Activated CD8-positive, alpha-beta memory T cell treated with anti-CD3 and anti-CD28 coated beads, Interleukin-2, amount 10 ng/mL, durations not matched to agents 7 days and 5 days (primary cell): ENCODE measurements at regions not wholly inside any gene's neighbourhood (a gene's known extent, or its start where the extent isn't known, plus 50 kb on each side); places are given as distances from the start of the nearest gene placed in this dataset.
"Not testable (repeated sequence)": the region's sequence is repeated elsewhere in the genome, so short reads cannot be mapped to it uniquely, and the experiment has no call there.

Source experiments
- ATAC-seq: fragments of 150-1000 bp; cut with Tn5 transposase; one replicate; pipeline ENCODE4 v1.10.0; 2021; ENCODE audit warnings: moderate library complexity
- CTCF ChIA-PET: fragments of 350-600 bp; sonication (Branson Sonifier 250); formaldehyde crosslinking; loops from one replicate; lab custom pipeline; 2021; ENCODE audit warnings: antibody characterized with exemption; lab: Charles Lee
- DNase-seq: peaks from one replicate; pipeline ENCODE4 v3.0.0-alpha.2; 2020
- H3K27ac Mint-ChIP-seq: one replicate; pipeline ENCODE4 v1.8.0; 2021; ENCODE audit warnings: mild to moderate bottlenecking, mixed read lengths
- H3K27me3 Mint-ChIP-seq: one replicate; pipeline ENCODE4 v1.8.0; 2021; ENCODE audit warnings: mixed read lengths
- H3K36me3 Mint-ChIP-seq: one replicate; pipeline ENCODE4 v1.8.0; 2021; ENCODE audit warnings: mild to moderate bottlenecking, mixed read lengths
- H3K4me1 Mint-ChIP-seq: one replicate; pipeline ENCODE4 v1.8.0; 2021; ENCODE audit warnings: mixed read lengths
- H3K4me3 Mint-ChIP-seq: one replicate; pipeline ENCODE4 v1.8.0; 2021; ENCODE audit warnings: mild to moderate bottlenecking, moderate library complexity, mixed read lengths
- H3K9me3 Mint-ChIP-seq: one replicate; pipeline ENCODE4 v1.8.0; 2022; ENCODE audit warnings: low read depth, mixed read lengths

- H3K27ac Mint-ChIP-seq, H3K9me3 Mint-ChIP-seq, H3K4me3 Mint-ChIP-seq, CTCF ChIA-PET, H3K27me3 Mint-ChIP-seq, DNase-seq, H3K36me3 Mint-ChIP-seq, ATAC-seq: not testable (repeated sequence)
- peaks cover 35% of the 10 kb centered on the region for H3K4me1 Mint-ChIP-seq
Measured at GRCh38 chr10:46095943-46096342, 49.9 kb upstream of the MSMB start.

GRCh38 chr10:46096446-46096845 is 50.4 kb upstream of the MSMB start:
- Mint-ChIP-seq H3K9me3 (no peaks in the 10 kb centered on the region), H3K27ac (peak overlapping the region; percentile 86), H3K27me3 (peaks cover 2% of the 10 kb centered on the region), H3K36me3 (no peaks in the 10 kb centered on the region), H3K4me1 (peaks cover 31% of the 10 kb centered on the region), H3K4me3 (no peak overlapping the region)
- ATAC-seq, result no peak
- CTCF ChIA-PET, result no interaction called here
- no peak for DNase-seq

- no peaks in the 10 kb centered on the region for H3K36me3 Mint-ChIP-seq
- peaks cover 3% of the 10 kb centered on the region for H3K27me3 Mint-ChIP-seq
- DNase-seq, result no peak
- no peak overlapping the region for H3K4me3 Mint-ChIP-seq
- peaks cover 28% of the 10 kb centered on the region for H3K4me1 Mint-ChIP-seq
- H3K9me3 Mint-ChIP-seq, result no peaks in the 10 kb centered on the region
- peak overlapping the region; percentile 86 for H3K27ac Mint-ChIP-seq
- ATAC-seq, result peak; percentile 50
- CTCF ChIA-PET, result no interaction called here
Measured at GRCh38 chr10:46096909-46097575, 51.0 kb upstream of the MSMB start.

- CTCF ChIA-PET, result no interaction called here
- H3K4me1 Mint-ChIP-seq, result peaks cover 28% of the 10 kb centered on the region
- no peaks in the 10 kb centered on the region for H3K9me3 Mint-ChIP-seq
- H3K27ac Mint-ChIP-seq, result peak overlapping the region; percentile 86
- ATAC-seq (no peak), DNase-seq (no peak)
- no peak overlapping the region for H3K4me3 Mint-ChIP-seq
- no peaks in the 10 kb centered on the region for H3K36me3 Mint-ChIP-seq
- peaks cover 3% of the 10 kb centered on the region for H3K27me3 Mint-ChIP-seq
Measured at GRCh38 chr10:46097576-46098317, 51.7 kb upstream of the MSMB start.

GRCh38 chr10:46098386-46098785 is 52.3 kb upstream of the MSMB start:
- peaks cover 28% of the 10 kb centered on the region for H3K4me1 Mint-ChIP-seq
- no peak overlapping the region for H3K27ac Mint-ChIP-seq
- no peak overlapping the region for H3K4me3 Mint-ChIP-seq
- DNase-seq (no peak), ATAC-seq (no peak)
- H3K36me3 Mint-ChIP-seq, result no peaks in the 10 kb centered on the region
- H3K27me3 Mint-ChIP-seq, result peaks cover 3% of the 10 kb centered on the region
- CTCF ChIA-PET, result no interaction called here
- no peaks in the 10 kb centered on the region for H3K9me3 Mint-ChIP-seq

GRCh38 chr10:46098925-46099324 is 52.9 kb upstream of the MSMB start:
- DNase-seq, H3K9me3 Mint-ChIP-seq, ATAC-seq, CTCF ChIA-PET, H3K27me3 Mint-ChIP-seq, H3K4me3 Mint-ChIP-seq, H3K27ac Mint-ChIP-seq, H3K36me3 Mint-ChIP-seq: not testable (repeated sequence)
- peaks cover 28% of the 10 kb centered on the region for H3K4me1 Mint-ChIP-seq

- H3K4me3 Mint-ChIP-seq, result no peak overlapping the region
- peaks cover 20% of the 10 kb centered on the region for H3K27me3 Mint-ChIP-seq
- peaks cover 14% of the 10 kb centered on the region for H3K4me1 Mint-ChIP-seq
- ATAC-seq (no peak), DNase-seq (no peak)
- H3K27ac Mint-ChIP-seq, result no peak overlapping the region
- H3K36me3 Mint-ChIP-seq, result no peaks in the 10 kb centered on the region
- H3K9me3 Mint-ChIP-seq, result no peaks in the 10 kb centered on the region
- CTCF ChIA-PET, result no interaction called here
Measured at GRCh38 chr10:46104071-46104585, 58.1 kb upstream of the MSMB start.

GRCh38 chr10:46105416-46105815 is 59.3 kb upstream of the MSMB start:
- H3K27ac Mint-ChIP-seq, DNase-seq, CTCF ChIA-PET: not testable (repeated sequence)

GRCh38 chr10:46105856-46106409 is 59.9 kb upstream of the MSMB start:
- H3K27ac Mint-ChIP-seq, result peak overlapping the region; percentile 57
- DNase-seq, H3K9me3 Mint-ChIP-seq, H3K36me3 Mint-ChIP-seq: not testable (repeated sequence)
- H3K4me3 Mint-ChIP-seq, result peak overlapping the region; percentile 74
- peaks cover 14% of the 10 kb centered on the region for H3K4me1 Mint-ChIP-seq
- CTCF ChIA-PET, result interaction anchor here (0.6 to 1.0 kb wide), 3 partner anchors 77 to 177 kb away, joined by 3 read pairs; no protein-coding TSS in a partner anchor
- H3K27me3 Mint-ChIP-seq, result peaks cover 20% of the 10 kb centered on the region
- ATAC-seq, result peak; percentile 25

More at GRCh38 chr10:46105416-46105815, 59.3 kb upstream of the MSMB start:
- Mint-ChIP-seq H3K27me3 (peaks cover 20% of the 10 kb centered on the region), H3K4me3 (peak overlapping the region; percentile 74), H3K4me1 (peaks cover 14% of the 10 kb centered on the region)
- H3K36me3 Mint-ChIP-seq, H3K9me3 Mint-ChIP-seq, ATAC-seq: not testable (repeated sequence)

GRCh38 chr10:46106410-46107255 is 60.6 kb upstream of the MSMB start:
- H3K4me1 Mint-ChIP-seq, result peaks cover 14% of the 10 kb centered on the region
- CTCF ChIA-PET, result interaction anchor here (0.6 to 1.5 kb wide), 4 partner anchors 78 to 1274 kb away, joined by 3 read pairs; no protein-coding TSS in a partner anchor
- no peaks in the 10 kb centered on the region for H3K9me3 Mint-ChIP-seq
- H3K27ac Mint-ChIP-seq, result peak overlapping the region; percentile 71
- peak; percentile 97 for ATAC-seq
- peak overlapping the region; percentile 74 for H3K4me3 Mint-ChIP-seq
- DNase-seq, result peak; percentile 65
- H3K36me3 Mint-ChIP-seq, result no peaks in the 10 kb centered on the region
- peaks cover 17% of the 10 kb centered on the region for H3K27me3 Mint-ChIP-seq

- H3K9me3 Mint-ChIP-seq, H3K4me3 Mint-ChIP-seq, DNase-seq, CTCF ChIA-PET, H3K27ac Mint-ChIP-seq, ATAC-seq, H3K36me3 Mint-ChIP-seq: not testable (repeated sequence)
- Mint-ChIP-seq H3K27me3 (peaks cover 17% of the 10 kb centered on the region), H3K4me1 (peaks cover 14% of the 10 kb centered on the region)
Measured at GRCh38 chr10:46108158-46108499, 62.1 kb upstream of the MSMB start.

GRCh38 chr10:46154271-46154670 is 108.2 kb upstream of the MSMB start:
- H3K4me3 Mint-ChIP-seq, ATAC-seq, H3K4me1 Mint-ChIP-seq, CTCF ChIA-PET, H3K36me3 Mint-ChIP-seq, H3K27me3 Mint-ChIP-seq, H3K27ac Mint-ChIP-seq, DNase-seq, H3K9me3 Mint-ChIP-seq: not testable (repeated sequence)

GRCh38 chr10:46154683-46155082 is 108.6 kb upstream of the MSMB start:
- H3K9me3 Mint-ChIP-seq, H3K27ac Mint-ChIP-seq, H3K27me3 Mint-ChIP-seq, CTCF ChIA-PET, ATAC-seq, DNase-seq, H3K4me1 Mint-ChIP-seq, H3K4me3 Mint-ChIP-seq, H3K36me3 Mint-ChIP-seq: not testable (repeated sequence)
